ENCODE measurements at regions not wholly inside any gene's neighbourhood (a gene's known extent, or its start where the extent isn't known, plus 50 kb on each side); places are given as distances from the start of the nearest gene placed in this dataset.

- 0 out of 2 replicates have a peak overlapping the region, but pooled peaks have one; percentile 8 for H3K23ac ChIP-seq (ENCODE audit: low read depth, low read length)
- H3K27me3 ChIP-seq (ENCODE audit: control insufficient read depth, insufficient read depth, low read length): no peaks in the 10 kb centered on the region
- no peak overlapping the region for H2AK5ac ChIP-seq (ENCODE audit: low read depth, low read length)
- TF ChIP-seq POLR2A (IDR thresholded peaks at IDR 0.05; ENCODE audit: low read depth, low read length): no peak
- no peak for TF ChIP-seq CTCF (conservative IDR thresholded peaks at IDR 0.05; ENCODE audit: low read depth, low read length)
- no peak for TF ChIP-seq USF2 (IDR thresholded peaks at IDR 0.05; ENCODE audit: low read depth, low read length)
- no peak for TF ChIP-seq RFX5 (IDR thresholded peaks at IDR 0.05; ENCODE audit: low read depth, low read length)
- no peak for TF ChIP-seq BHLHE40 (IDR thresholded peaks at IDR 0.05; ENCODE audit: low read depth, low read length)
- no peak for TF ChIP-seq CEBPB (IDR thresholded peaks at IDR 0.05; ENCODE audit: low read depth, low read length)
- TF ChIP-seq RAD21 (IDR thresholded peaks at IDR 0.05; ENCODE audit: low read length): no peak
- TF ChIP-seq, protein P1, sequence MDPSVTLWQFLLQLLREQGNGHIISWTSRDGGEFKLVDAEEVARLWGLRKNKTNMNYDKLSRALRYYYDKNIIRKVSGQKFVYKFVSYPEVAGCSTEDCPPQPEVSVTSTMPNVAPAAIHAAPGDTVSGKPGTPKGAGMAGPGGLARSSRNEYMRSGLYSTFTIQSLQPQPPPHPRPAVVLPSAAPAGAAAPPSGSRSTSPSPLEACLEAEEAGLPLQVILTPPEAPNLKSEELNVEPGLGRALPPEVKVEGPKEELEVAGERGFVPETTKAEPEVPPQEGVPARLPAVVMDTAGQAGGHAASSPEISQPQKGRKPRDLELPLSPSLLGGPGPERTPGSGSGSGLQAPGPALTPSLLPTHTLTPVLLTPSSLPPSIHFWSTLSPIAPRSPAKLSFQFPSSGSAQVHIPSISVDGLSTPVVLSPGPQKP (IDR thresholded peaks at IDR 0.05; ENCODE audit: borderline replicate concordance, low read depth, low read length): no peak
- TF ChIP-seq MXI1 (IDR thresholded peaks at IDR 0.05; ENCODE audit: borderline replicate concordance, low read depth, low read length): no peak
- no peak for TF ChIP-seq MAZ (IDR thresholded peaks at IDR 0.05; ENCODE audit: borderline replicate concordance, low read depth, low read length)
- BruUV-seq (replicated peaks): no TSS peak
- H3K27ac ChIP-seq (ENCODE audit: insufficient read depth, low read length): no peak overlapping the region
- peak overlapping the region in 1 of 2 experiments; percentile 37; a peak in 1 of 4 replicates for H4K8ac ChIP-seq (ENCODE audit: low read depth in 2 of 2, low read length in 2 of 2)
- no peaks in the 10 kb centered on the region for H3K9me1 ChIP-seq (ENCODE audit: insufficient read depth, low read length)
- POLR2A ChIA-PET (ENCODE audit: unreplicated experiment): no interaction called here
- no peak overlapping the region; the same call in 1 of the 2 replicates for H4K91ac ChIP-seq (ENCODE audit: insufficient read depth, low read depth, low read length)
- no peak overlapping the region; the same call in 1 of the 2 replicates for H3K14ac ChIP-seq (replicated peaks; ENCODE audit: low read depth, low read length)
- no peaks in the 10 kb centered on the region for H3K9me3 ChIP-seq (ENCODE audit: control insufficient read depth, insufficient read depth, low read length)
- DNase-seq: peak; percentile 55
- peak overlapping the region; percentile 61; the same call in 1 of the 2 replicates for H2BK120ac ChIP-seq (ENCODE audit: low read depth, low read length)
- H2AFZ ChIP-seq (replicated peaks; ENCODE audit: low read length, poor library complexity): peak overlapping the region; percentile 37
- no peak overlapping the region for H3K9ac ChIP-seq (ENCODE audit: low read depth, low read length)
- intact Hi-C loops (cut with micrococcal nuclease): loop anchor here (10.0 kb wide), 1 partner anchor 526 kb away; the partner anchor contains the start of gene IGFBP3
- H3K18ac ChIP-seq (ENCODE audit: low read depth, low read length): peak overlapping the region; percentile 93; the same call in 1 of the 2 replicates
- H2AK9ac ChIP-seq (replicated peaks; ENCODE audit: low read depth, low read length, poor library complexity): no peak overlapping the region
- no peak overlapping the region for H3K56ac ChIP-seq (ENCODE audit: extremely low read depth, insufficient read depth, low read length)
- no peaks in the 10 kb centered on the region for H4K20me1 ChIP-seq (ENCODE audit: insufficient read depth, low read length)
- H3K4me1 ChIP-seq (ENCODE audit: control insufficient read depth, insufficient read depth, low read length): peaks cover 3% of the 10 kb centered on the region; the same call in 1 of the 2 replicates
- no peak overlapping the region for H2BK5ac ChIP-seq (ENCODE audit: low read depth, low read length, poor library complexity, severe bottlenecking)
- dilution Hi-C loops (cut with HindIII; ENCODE audit: low sequenced_read_pairs, unreplicated experiment): no loop called here
- no peak overlapping the region for H3K4me2 ChIP-seq (ENCODE audit: low read depth, low read length)
- H2BK20ac ChIP-seq (ENCODE audit: low read depth, low read length): 0 out of 2 replicates have a peak overlapping the region, but pooled peaks have one; percentile 38
- H3K36me3 ChIP-seq (ENCODE audit: control insufficient read depth, insufficient read depth, low read length): no peaks in the 10 kb centered on the region
- 0 out of 3 replicates have a peak overlapping the region, but pooled peaks have one; percentile 72 for H2BK15ac ChIP-seq (ENCODE audit: low read depth, low read length)
- no peaks in the 10 kb centered on the region for H3K79me1 ChIP-seq (ENCODE audit: low read depth in 1 of 2, low read length in 2 of 2)
- ATAC-seq (ENCODE audit: low read depth): peak; percentile 35; the same call in 1 of the 2 replicates
- in situ Hi-C loops (cut with MboI; ENCODE audit: low sequenced_read_pairs): no loop called here
- peak overlapping the region; percentile 59; the same call in 1 of the 2 replicates for H4K5ac ChIP-seq (ENCODE audit: low read depth, low read length)
- H3K4ac ChIP-seq (ENCODE audit: low read depth, low read length): peak overlapping the region; percentile 60; the same call in 1 of the 2 replicates
- no peak overlapping the region for H3K4me3 ChIP-seq (ENCODE audit: insufficient read depth, low read depth, low read length)
- CTCF ChIA-PET: no interaction called here
Observed at GRCh38 chr7:46450886-46451285, 529.8 kb upstream of the IGFBP3 start.

Measured in IMR-90 (cell line).